ENCODE measurements at regions not wholly inside any gene's neighbourhood (a gene's known extent, or its start where the extent isn't known, plus 50 kb on each side); places are given as distances from the start of the nearest gene placed in this dataset.

DNA sequence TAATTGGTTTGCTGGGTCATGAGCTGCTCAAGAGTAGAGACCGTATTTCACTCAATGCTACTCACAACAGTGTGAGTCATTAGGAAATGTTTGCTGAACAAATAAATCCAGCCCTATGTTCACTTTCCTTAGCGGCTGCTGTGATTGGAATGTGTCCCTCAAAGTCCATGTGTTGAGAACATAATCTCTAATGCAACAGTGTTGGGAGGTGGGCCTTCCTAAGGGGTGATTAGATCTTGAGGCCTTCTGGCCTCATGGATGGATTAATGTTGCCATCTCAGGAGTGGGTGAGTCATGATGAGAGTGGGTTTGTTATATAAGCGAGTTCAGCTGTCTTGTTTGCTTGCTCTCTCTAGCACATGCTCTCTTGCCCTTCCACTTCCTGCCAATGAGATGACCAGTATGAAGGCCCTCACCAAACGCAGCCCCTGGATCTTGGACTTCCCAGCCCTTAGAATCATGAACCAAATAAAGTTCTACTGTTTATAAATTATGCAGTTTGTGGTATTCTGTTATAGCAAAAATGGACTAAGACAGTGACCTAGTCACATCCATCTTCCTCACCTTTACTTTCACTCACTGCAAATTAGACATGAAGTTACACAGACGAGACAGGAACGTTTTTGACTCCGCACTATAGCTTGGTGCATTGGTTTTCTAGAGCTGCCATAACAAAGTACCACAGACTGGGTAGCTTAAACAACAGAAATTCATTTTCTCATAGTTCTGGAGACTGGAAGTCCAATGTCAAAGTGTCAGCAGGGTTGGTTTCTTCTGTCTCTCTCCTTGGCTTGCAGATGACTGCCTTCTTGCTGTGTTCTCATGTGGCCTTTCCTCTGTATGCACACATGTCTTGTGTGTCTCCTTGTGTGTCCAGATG lies 50.9 kb upstream of the FAM169A start:
- DNase-seq (ENCODE audit: low spot score): peak; percentile 53

Data from H4 (cell line).